ENCODE measurements at regions not wholly inside any gene's neighbourhood (a gene's known extent, or its start where the extent isn't known, plus 50 kb on each side); places are given as distances from the start of the nearest gene placed in this dataset.

GRCh38 chr5:173434270-173434669, 106.1 kb upstream of the STC2 start:
- TF ChIP-seq CTCF (IDR thresholded peaks at IDR 0.05): no peak
- no peak for TF ChIP-seq POLR2A (IDR thresholded peaks at IDR 0.05)
